Cardiac muscle cell (in vitro differentiated cells and primary cell): ENCODE measurements at regions not wholly inside any gene's neighbourhood (a gene's known extent, or its start where the extent isn't known, plus 50 kb on each side); places are given as distances from the start of the nearest gene placed in this dataset.

Source experiments
- DNase-seq, 2 donors: peaks; one replicate each; pipeline versions ENCODE4 v3.0.0 to v3.0.0-alpha.2; 2010 to 2017; ENCODE audit warnings: low read depth in 1 of 2, low spot score in 1 of 2
- H3K27ac ChIP-seq: fragments of 200-600 bp; sonication (generic); 2 replicates; pipeline ENCODE4 v1.5.1; 2016
- H3K27me3 ChIP-seq: fragments of 200-600 bp; sonication (generic); 2 replicates; pipeline ENCODE4 v1.6.0; 2016; ENCODE audit warnings: control low read depth
- H3K36me3 ChIP-seq: fragments of 200-600 bp; sonication (generic); 2 replicates; pipeline ENCODE4 v1.5.1; 2016; ENCODE audit warnings: control low read depth
- H3K4me1 ChIP-seq: fragments of 200-600 bp; sonication (generic); 2 replicates; pipeline ENCODE4 v1.8.1; 2017; ENCODE audit warnings: low read depth, mild to moderate bottlenecking, mixed run types
- H3K4me3 ChIP-seq: fragments of 200-600 bp; sonication (generic); 2 replicates; pipeline ENCODE4 v1.5.1; 2016; ENCODE audit warnings: mild to moderate bottlenecking
- H3K9me3 ChIP-seq: fragments of 200-600 bp; sonication (generic); 2 replicates; pipeline ENCODE4 v1.5.1; 2017; ENCODE audit warnings: low read depth, mild to moderate bottlenecking, control low read depth
- CTCF ChIP-seq: IDR thresholded peaks from 2 replicates; pipeline ENCODE4 v1.5.1; 2012; ENCODE audit warnings: low read depth, mild to moderate bottlenecking, low read length

GRCh38 chr9:102778746-102779145, 216.4 kb upstream of the CYLC2 start:
- H3K27ac ChIP-seq, result no peak overlapping the region
- no peak for TF ChIP-seq CTCF

GRCh38 chr9:102770704-102771103, 224.4 kb upstream of the CYLC2 start:
- no peak overlapping the region for H3K27ac ChIP-seq
- no peak for DNase-seq
- no peaks in the 10 kb centered on the region for H3K9me3 ChIP-seq
- H3K4me3 ChIP-seq, result no peak overlapping the region
- no peaks in the 10 kb centered on the region for H3K36me3 ChIP-seq
- no peak for TF ChIP-seq CTCF
- no peaks in the 10 kb centered on the region for H3K27me3 ChIP-seq
- H3K4me1 ChIP-seq, result no peaks in the 10 kb centered on the region

More at GRCh38 chr9:102778746-102779145, 216.4 kb upstream of the CYLC2 start:
- no peaks in the 10 kb centered on the region for H3K36me3 ChIP-seq
- no peaks in the 10 kb centered on the region for H3K9me3 ChIP-seq
- no peak overlapping the region for H3K4me3 ChIP-seq
- DNase-seq, result no peak
- H3K27me3 ChIP-seq, result no peaks in the 10 kb centered on the region
- H3K4me1 ChIP-seq, result peaks cover 4% of the 10 kb centered on the region

GRCh38 chr9:102769307-102769706, 225.8 kb upstream of the CYLC2 start:
- Histone ChIP-seq H3K4me3 (no peak overlapping the region), H3K36me3 (no peaks in the 10 kb centered on the region), H3K27me3 (no peaks in the 10 kb centered on the region), H3K4me1 (no peaks in the 10 kb centered on the region), H3K9me3 (no peaks in the 10 kb centered on the region), H3K27ac (no peak overlapping the region)
- no peak for DNase-seq
- TF ChIP-seq CTCF, result no peak

- DNase-seq, result no peak
- H3K27me3 ChIP-seq, result no peaks in the 10 kb centered on the region
- no peaks in the 10 kb centered on the region for H3K9me3 ChIP-seq
- H3K36me3 ChIP-seq, result no peaks in the 10 kb centered on the region
- H3K4me1 ChIP-seq, result no peaks in the 10 kb centered on the region
- no peak overlapping the region for H3K4me3 ChIP-seq
- no peak for TF ChIP-seq CTCF
- no peak overlapping the region for H3K27ac ChIP-seq
These were observed 227.1 kb upstream of the CYLC2 start for GRCh38 chr9:102768002-102768401.

GRCh38 chr9:102767076-102767475, 228.1 kb upstream of the CYLC2 start:
- TF ChIP-seq CTCF, result no peak

GRCh38 chr9:102740578-102740977, 254.6 kb upstream of the CYLC2 start:
- Histone ChIP-seq H3K27me3 (no peaks in the 10 kb centered on the region), H3K9me3 (no peaks in the 10 kb centered on the region), H3K4me1 (no peaks in the 10 kb centered on the region), H3K4me3 (no peak overlapping the region), H3K27ac (no peak overlapping the region), H3K36me3 (no peaks in the 10 kb centered on the region)
- TF ChIP-seq CTCF, result no peak
- DNase-seq, result no peak

More at GRCh38 chr9:102767076-102767475, 228.1 kb upstream of the CYLC2 start:
- no peak for DNase-seq
- Histone ChIP-seq H3K27me3 (no peaks in the 10 kb centered on the region), H3K27ac (no peak overlapping the region), H3K36me3 (no peaks in the 10 kb centered on the region), H3K4me3 (no peak overlapping the region), H3K4me1 (no peaks in the 10 kb centered on the region), H3K9me3 (no peaks in the 10 kb centered on the region)
